ENCODE measurements at regions not wholly inside any gene's neighbourhood (a gene's known extent, or its start where the extent isn't known, plus 50 kb on each side); places are given as distances from the start of the nearest gene placed in this dataset.

DNA sequence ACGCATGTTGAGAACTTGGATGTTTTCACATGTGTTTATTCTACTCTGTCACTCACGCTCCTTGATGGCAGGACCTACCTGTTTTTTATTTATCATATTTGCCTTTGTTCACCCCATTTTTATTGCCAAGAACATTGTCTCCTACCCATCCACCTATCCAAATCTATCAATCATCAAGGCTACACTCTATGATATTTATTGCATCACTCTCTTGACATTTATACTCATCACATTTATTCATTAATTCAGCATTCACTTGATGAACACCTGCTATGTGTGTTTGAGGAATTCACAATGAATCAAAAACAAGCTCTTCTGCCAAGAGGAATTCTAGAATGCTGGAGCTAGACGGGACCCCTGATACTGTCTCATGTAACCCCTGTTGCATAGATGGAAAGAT lies 94.5 kb upstream of the ZNF469 start:
- TF ChIP-seq, protein P1, sequence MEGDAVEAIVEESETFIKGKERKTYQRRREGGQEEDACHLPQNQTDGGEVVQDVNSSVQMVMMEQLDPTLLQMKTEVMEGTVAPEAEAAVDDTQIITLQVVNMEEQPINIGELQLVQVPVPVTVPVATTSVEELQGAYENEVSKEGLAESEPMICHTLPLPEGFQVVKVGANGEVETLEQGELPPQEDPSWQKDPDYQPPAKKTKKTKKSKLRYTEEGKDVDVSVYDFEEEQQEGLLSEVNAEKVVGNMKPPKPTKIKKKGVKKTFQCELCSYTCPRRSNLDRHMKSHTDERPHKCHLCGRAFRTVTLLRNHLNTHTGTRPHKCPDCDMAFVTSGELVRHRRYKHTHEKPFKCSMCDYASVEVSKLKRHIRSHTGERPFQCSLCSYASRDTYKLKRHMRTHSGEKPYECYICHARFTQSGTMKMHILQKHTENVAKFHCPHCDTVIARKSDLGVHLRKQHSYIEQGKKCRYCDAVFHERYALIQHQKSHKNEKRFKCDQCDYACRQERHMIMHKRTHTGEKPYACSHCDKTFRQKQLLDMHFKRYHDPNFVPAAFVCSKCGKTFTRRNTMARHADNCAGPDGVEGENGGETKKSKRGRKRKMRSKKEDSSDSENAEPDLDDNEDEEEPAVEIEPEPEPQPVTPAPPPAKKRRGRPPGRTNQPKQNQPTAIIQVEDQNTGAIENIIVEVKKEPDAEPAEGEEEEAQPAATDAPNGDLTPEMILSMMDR (conservative IDR thresholded peaks at IDR 0.05; ENCODE audit: low read depth, low read length): no peak
- no peak for TF ChIP-seq EZH2 (IDR thresholded peaks at IDR 0.05; ENCODE audit: borderline replicate concordance, low read depth, low read length, poor library complexity, severe bottlenecking)

Data from A673 (cell line).